K562 (cell line): ENCODE measurements at regions not wholly inside any gene's neighbourhood (a gene's known extent, or its start where the extent isn't known, plus 50 kb on each side); places are given as distances from the start of the nearest gene placed in this dataset.

Experiments
- ATAC-seq: fragments of 200-7000 bp; cut with Tn5 transposase; 3 replicates; pipeline ENCODE4 v1.9.1; 2020; ENCODE audit warnings: moderate library complexity
- BruUV-seq: library from RNA; stranded (reverse); fragments of 400-500 nt; replicated peaks from 2 replicates; lab custom pipeline; 2021; lab: Mats Ljungman, UMichigan
- CTCF ChIA-PET: fragments of 300-600 bp; formaldehyde crosslinking; extraction: SDS; loops from one replicate; lab custom pipeline; 2021; ENCODE audit warnings: low intra/inter-chr PET ratio; lab: Yijun Ruan, JAX
- POLR2A ChIA-PET: fragments of 300-600, 350-650 bp; sonication (Branson Sonifier 250); formaldehyde crosslinking; extraction: SDS; loops from one replicate; lab custom pipeline; 2021; ENCODE audit warnings: antibody characterized with exemption, inconsistent platforms; lab: Yijun Ruan, JAX
- DNase-seq, 4 experiments: peaks; one replicate each; pipeline versions ENCODE4 v3.0.0 to v3.0.0-alpha.2; 2011 to 2018; ENCODE audit warnings: low spot score in 3 of 4, mixed read lengths in 3 of 4; ENCODE audit errors: extremely low read depth in 1 of 4
- FAIRE-seq: peaks from 2 replicates; lab custom pipeline; 2011; peaks lifted over from hg19 to GRCh38; lab: Jason Lieb, UNC
- H2AFZ ChIP-seq: 2 replicates; pipeline ENCODE4 v1.6.0; 2011; ENCODE audit warnings: low read depth, low read length, control low read depth, inconsistent platforms
- H3K27ac ChIP-seq: fragments of 200-600 bp; 3 replicates; pipeline ENCODE4 v1.8.0; 2011; ENCODE audit warnings: low read depth, mild to moderate bottlenecking, control low read depth, inconsistent platforms, low read length, moderate library complexity, mixed read lengths; ENCODE audit errors: extremely low read depth
- H3K27me3 ChIP-seq, 2 experiments: fragments of 300-600 bp in 1 of 2; 2 replicates in 1 of 2; 3 replicates in 1 of 2; pipeline versions ENCODE4 v1.6.0 to v1.8.0; 2011; ENCODE audit warnings: inconsistent platforms in 2 of 2, low read length in 2 of 2, mild to moderate bottlenecking in 1 of 2, mixed read lengths in 1 of 2, moderate library complexity in 1 of 2; ENCODE audit not compliant: control insufficient read depth in 2 of 2, insufficient read depth in 2 of 2
- H3K36me3 ChIP-seq: fragments of 300-600 bp; 3 replicates; pipeline ENCODE4 v1.8.0; 2011; ENCODE audit warnings: mild to moderate bottlenecking, low read length, inconsistent platforms; ENCODE audit not compliant: control insufficient read depth, insufficient read depth
- H3K4me1 ChIP-seq, 2 experiments: fragments of 200-600 bp in 1 of 2; replicated peaks in 1 of 2; 2 replicates in 1 of 2; 3 replicates in 1 of 2; pipeline versions ENCODE4 v1.5.1 to v1.8.0; 2011; ENCODE audit warnings: inconsistent platforms in 2 of 2, low read length in 2 of 2, mild to moderate bottlenecking in 1 of 2, mixed read lengths in 1 of 2, moderate library complexity in 1 of 2; ENCODE audit not compliant: control insufficient read depth in 2 of 2, insufficient read depth in 2 of 2
- H3K4me2 ChIP-seq: 2 replicates; pipeline ENCODE4 v1.6.1; 2011; ENCODE audit warnings: low read length, control low read depth, inconsistent platforms, mixed read lengths; ENCODE audit not compliant: insufficient read depth
- H3K4me3 ChIP-seq: fragments of 200-600 bp; sonication (generic), shearing (Covaris generic); 2 replicates; pipeline ENCODE4 v1.5.1; 2016; ENCODE audit warnings: control low read depth, inconsistent platforms
- H3K79me2 ChIP-seq: fragments of 200-600 bp; 3 replicates; pipeline ENCODE4 v1.8.0; 2011; ENCODE audit warnings: low read length, inconsistent platforms; ENCODE audit not compliant: control insufficient read depth, insufficient read depth
- H3K9ac ChIP-seq, 2 experiments: 2 replicates each; pipeline versions ENCODE4 v1.6.0 to v1.6.1; 2011; ENCODE audit warnings: low read depth in 2 of 2, low read length in 2 of 2, control low read depth in 1 of 2, inconsistent platforms in 1 of 2, mild to moderate bottlenecking in 1 of 2, mixed read lengths in 1 of 2; ENCODE audit not compliant: insufficient read depth in 1 of 2
- H3K9me1 ChIP-seq: one replicate; pipeline ENCODE4 v1.6.0; 2011; ENCODE audit warnings: inconsistent platforms, mild to moderate bottlenecking, low read length, moderate library complexity; ENCODE audit not compliant: control insufficient read depth, insufficient read depth
- H3K9me3 ChIP-seq: replicated peaks from 2 replicates; pipeline ENCODE4 v1.5.1; 2011; ENCODE audit warnings: low read depth, low read length, inconsistent platforms; ENCODE audit not compliant: control insufficient read depth, insufficient read depth
- H4K20me1 ChIP-seq: replicated peaks from 2 replicates; pipeline ENCODE4 v1.6.1; 2011; ENCODE audit warnings: low read length, inconsistent platforms, mixed read lengths; ENCODE audit not compliant: control insufficient read depth, insufficient read depth
- CBX1 ChIP-seq: sonication (generic); IDR thresholded peaks from 2 replicates; pipeline ENCODE4 v1.6.1; 2016; ENCODE audit warnings: antibody characterized with exemption, low read depth, mild to moderate bottlenecking
- GTF2A2 ChIP-seq: IDR thresholded peaks from 2 replicates; pipeline ENCODE4 v1.6.1; 2016; ENCODE audit warnings: mild to moderate bottlenecking, missing genetic modification characterization, missing compliant biosample characterization
- KDM5B ChIP-seq: fragments of 200-600 bp; sonication (generic); IDR thresholded peaks from 2 replicates; pipeline ENCODE4 v1.6.1; 2012; ENCODE audit warnings: low read depth, mild to moderate bottlenecking, moderate library complexity, low read length, control low read depth, inconsistent platforms; ENCODE audit not compliant: insufficient replicate concordance
- RAD21 ChIP-seq, 2 experiments: fragments of 250-450 bp in 1 of 2; fragments of 450-650 bp in 1 of 2; sonication (Bioruptor Pico) in 1 of 2; formaldehyde crosslinking in 1 of 2; IDR thresholded peaks in 1 of 2; conservative IDR thresholded peaks in 1 of 2; 2 replicates each; pipeline versions ENCODE4 v1.4.0 to v1.8.0; 2020 to 2022; ENCODE audit warnings: mild to moderate bottlenecking in 2 of 2, moderate library complexity in 1 of 2
- ZC3H8 ChIP-seq: fragments of 450-650 bp; IDR thresholded peaks from 2 replicates; pipeline ENCODE4 v1.6.1; 2017
- ZNF3 ChIP-seq: fragments of 250-450 bp; sonication (Bioruptor Pico); IDR thresholded peaks from 2 replicates; pipeline ENCODE4 v1.5.0; 2021; ENCODE audit warnings: mild to moderate bottlenecking, moderate library complexity
- WGBS: fragments of 100-300 bp; shearing (Covaris generic); methylation state at CpG from one replicate; pipeline ENCODE4 v1.1.6; 2016; ENCODE audit warnings: low coverage, mixed read lengths; ENCODE audit not compliant: insufficient coverage; ENCODE audit errors: missing lambda C conversion rate; 5-methylcytosine and 5-hydroxymethylcytosine counted together
- in situ Hi-C: fragments of 300-500 bp; cut with MboI; formaldehyde crosslinking; loops from 4 replicates; pipeline ENCODE4 v1.15.0; 2018; ENCODE audit warnings: inconsistent platforms, mixed read lengths
- intact Hi-C: fragments of 100-400 bp; cut with micrococcal nuclease; formaldehyde crosslinking; loops from 2 replicates; pipeline ENCODE4 v1.14.2; 2022
- TF ChIP-seq, protein P1 (sequence below): fragments of 250-450 bp; sonication (Bioruptor Pico); IDR thresholded peaks from 2 replicates; pipeline ENCODE4 v1.5.0; 2020; ENCODE audit warnings: mild to moderate bottlenecking, borderline replicate concordance

DNA sequence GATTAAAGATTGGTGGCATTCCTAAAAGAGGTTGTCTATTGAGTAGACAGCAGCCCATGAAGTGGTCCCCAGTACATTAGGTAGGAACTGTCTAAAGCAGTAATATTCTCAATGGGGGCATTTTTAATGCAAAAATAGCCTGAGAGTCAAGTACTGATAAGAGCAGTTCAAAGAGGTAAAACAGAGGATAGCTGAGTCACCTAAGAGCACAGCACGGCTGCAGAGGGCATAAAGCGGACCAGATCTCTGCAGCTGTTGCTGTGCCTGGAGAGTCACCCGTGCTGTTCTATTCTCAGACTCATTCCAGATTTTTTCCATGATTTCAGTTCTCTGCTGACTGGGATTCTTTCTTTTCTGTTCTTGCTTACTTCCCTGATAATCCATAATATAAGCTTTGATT is 313.2 kb downstream of the OLFM3 start (continued):
- TF ChIP-seq RAD21 (CRISPR knock-in tag; conservative IDR thresholded peaks at IDR 0.05 in 1 of 2, IDR thresholded peaks at IDR 0.05 in 1 of 2) (no peak), ZNF3 (CRISPR knock-in tag) (no peak), KDM5B (no peak)

DNA sequence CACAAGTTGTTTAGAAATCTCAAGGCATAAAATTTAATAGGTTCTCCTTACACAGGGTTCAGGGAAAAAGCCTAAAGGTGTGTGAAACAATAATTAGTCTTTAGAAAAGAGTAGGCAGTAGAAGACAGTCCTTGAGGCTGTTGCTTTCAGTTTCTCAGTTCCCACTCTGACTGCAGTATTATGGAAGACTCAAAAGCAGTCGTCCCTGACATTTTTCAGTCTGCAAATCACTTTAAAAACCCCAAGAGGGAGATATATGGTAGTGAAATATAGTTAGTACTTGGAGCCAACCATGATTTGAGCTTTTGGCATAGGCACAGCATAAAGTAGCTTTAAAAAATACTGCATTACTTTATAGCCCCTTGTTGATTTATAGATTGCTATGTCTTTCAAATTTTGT is 299.7 kb downstream of the OLFM3 start:
- no TSS peak for BruUV-seq
- H3K79me2 ChIP-seq = no peaks in the 10 kb centered on the region
- no peak overlapping the region for H3K9ac ChIP-seq
- H3K4me1 ChIP-seq = no peaks in the 10 kb centered on the region
- H3K9me3 ChIP-seq = no peaks in the 10 kb centered on the region
- no peak for FAIRE-seq
- H3K4me3 ChIP-seq = no peak overlapping the region
- DNase-seq = no peak
- H3K4me2 ChIP-seq = no peak overlapping the region
- no peak overlapping the region for H2AFZ ChIP-seq
- intact Hi-C loops = no loop called here
- ChIA-PET CTCF (no interaction called here), POLR2A (no interaction called here)
- no peaks in the 10 kb centered on the region for H3K36me3 ChIP-seq
- WGBS = 0% methylated on average over 1 of the region's 1 CpG
- H3K27me3 ChIP-seq = no peaks in the 10 kb centered on the region
- H4K20me1 ChIP-seq = no peaks in the 10 kb centered on the region
- no peak overlapping the region for H3K27ac ChIP-seq
- H3K9me1 ChIP-seq = no peaks in the 10 kb centered on the region
- in situ Hi-C loops = no loop called here
- no peak for ATAC-seq
- TF ChIP-seq GTF2A2 (tag) (no peak), CBX1 (no peak), ZC3H8 (no peak)
- TF ChIP-seq, protein P1, sequence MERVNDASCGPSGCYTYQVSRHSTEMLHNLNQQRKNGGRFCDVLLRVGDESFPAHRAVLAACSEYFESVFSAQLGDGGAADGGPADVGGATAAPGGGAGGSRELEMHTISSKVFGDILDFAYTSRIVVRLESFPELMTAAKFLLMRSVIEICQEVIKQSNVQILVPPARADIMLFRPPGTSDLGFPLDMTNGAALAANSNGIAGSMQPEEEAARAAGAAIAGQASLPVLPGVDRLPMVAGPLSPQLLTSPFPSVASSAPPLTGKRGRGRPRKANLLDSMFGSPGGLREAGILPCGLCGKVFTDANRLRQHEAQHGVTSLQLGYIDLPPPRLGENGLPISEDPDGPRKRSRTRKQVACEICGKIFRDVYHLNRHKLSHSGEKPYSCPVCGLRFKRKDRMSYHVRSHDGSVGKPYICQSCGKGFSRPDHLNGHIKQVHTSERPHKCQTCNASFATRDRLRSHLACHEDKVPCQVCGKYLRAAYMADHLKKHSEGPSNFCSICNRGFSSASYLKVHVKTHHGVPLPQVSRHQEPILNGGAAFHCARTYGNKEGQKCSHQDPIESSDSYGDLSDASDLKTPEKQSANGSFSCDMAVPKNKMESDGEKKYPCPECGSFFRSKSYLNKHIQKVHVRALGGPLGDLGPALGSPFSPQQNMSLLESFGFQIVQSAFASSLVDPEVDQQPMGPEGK (CRISPR knock-in tag) = no peak
